Endothelial cell of umbilical vein (primary cell): ENCODE measurements at regions not wholly inside any gene's neighbourhood (a gene's known extent, or its start where the extent isn't known, plus 50 kb on each side); places are given as distances from the start of the nearest gene placed in this dataset.

Source experiments
- BruUV-seq: library from RNA; stranded (reverse); fragments of 400-500 nt; replicated peaks from 2 replicates; lab custom pipeline; 2021; lab: Mats Ljungman, UMichigan
- CTCF ChIA-PET: fragments of 300-600, 350-600 bp; sonication (Branson Sonifier 250); formaldehyde crosslinking; loops from one replicate; lab custom pipeline; 2021; ENCODE audit warnings: antibody characterized with exemption, inconsistent platforms; lab: Charles Lee
- POLR2A ChIA-PET: fragments of 300-600, 350-600 bp; sonication (Branson Sonifier 250); formaldehyde crosslinking; loops from one replicate; lab custom pipeline; 2021; ENCODE audit warnings: antibody characterized with exemption, inconsistent platforms; lab: Charles Lee
- DNase-seq: peaks from one replicate; pipeline ENCODE4 v3.0.0-alpha.2; 2011; ENCODE audit warnings: low read depth, low spot score
- FAIRE-seq: peaks from 2 replicates; lab custom pipeline; 2011; peaks lifted over from hg19 to GRCh38; lab: Jason Lieb, UNC
- H2AFZ ChIP-seq: 2 replicates; pipeline ENCODE4 v1.6.0; 2012; ENCODE audit warnings: low read depth, low read length, control low read depth, inconsistent platforms
- H3K27ac ChIP-seq: 2 replicates; pipeline ENCODE4 v1.5.1; 2011; ENCODE audit warnings: low read depth, mild to moderate bottlenecking, control low read depth, low read length, moderate library complexity; ENCODE audit not compliant: insufficient read depth
- H3K27me3 ChIP-seq, 2 experiments: 2 replicates each; pipeline versions ENCODE4 v1.6.0 to v1.6.1; 2011; ENCODE audit warnings: low read length in 2 of 2, mixed read lengths in 1 of 2; ENCODE audit not compliant: control insufficient read depth in 2 of 2, insufficient read depth in 2 of 2
- H3K36me3 ChIP-seq, 2 experiments: 2 replicates in 1 of 2; 3 replicates in 1 of 2; pipeline ENCODE4 v1.5.1; 2011; ENCODE audit warnings: low read length in 2 of 2, mild to moderate bottlenecking in 1 of 2, moderate library complexity in 1 of 2; ENCODE audit not compliant: control insufficient read depth in 2 of 2, insufficient read depth in 2 of 2; ENCODE audit errors: extremely low read depth in 1 of 2
- H3K4me1 ChIP-seq: 3 replicates; pipeline ENCODE4 v1.5.1; 2011; ENCODE audit warnings: mild to moderate bottlenecking, low read length; ENCODE audit not compliant: control insufficient read depth, insufficient read depth; ENCODE audit errors: extremely low read depth
- H3K4me2 ChIP-seq: 2 replicates; pipeline ENCODE4 v1.6.1; 2011; ENCODE audit warnings: low read length, control low read depth, mixed read lengths; ENCODE audit not compliant: insufficient read depth
- H3K4me3 ChIP-seq, 3 experiments: fragments of 200-600 bp in 1 of 3; sonication (generic), shearing (Covaris generic) in 1 of 3; replicated peaks in 1 of 3; 2 replicates each; pipeline ENCODE4 v1.5.1; 2011 to 2016; ENCODE audit warnings: control low read depth in 3 of 3, low read length in 3 of 3, mild to moderate bottlenecking in 2 of 3, inconsistent platforms in 1 of 3, low read depth in 1 of 3, moderate library complexity in 1 of 3; ENCODE audit not compliant: insufficient read depth in 1 of 3
- H3K79me2 ChIP-seq: 2 replicates; pipeline ENCODE4 v1.6.0; 2012; ENCODE audit warnings: low read length, inconsistent platforms; ENCODE audit not compliant: control insufficient read depth, insufficient read depth
- H3K9ac ChIP-seq: replicated peaks from 2 replicates; pipeline ENCODE3; 2011; ENCODE audit warnings: low read length, control low read depth; ENCODE audit not compliant: insufficient read depth; ENCODE audit errors: extremely low read depth
- H3K9me1 ChIP-seq: replicated peaks from 3 replicates; pipeline ENCODE4 v1.6.0; 2011; ENCODE audit warnings: mild to moderate bottlenecking, low read length; ENCODE audit not compliant: control insufficient read depth, insufficient read depth; ENCODE audit errors: extremely low read depth
- H3K9me3 ChIP-seq: replicated peaks from 2 replicates; pipeline ENCODE4 v1.5.1; 2012; ENCODE audit warnings: low read length, inconsistent platforms; ENCODE audit not compliant: control insufficient read depth, insufficient read depth
- H4K20me1 ChIP-seq: replicated peaks from 2 replicates; pipeline ENCODE3; 2011; ENCODE audit warnings: mild to moderate bottlenecking, low read length; ENCODE audit not compliant: control insufficient read depth, insufficient read depth; ENCODE audit errors: extremely low read depth
- CTCF ChIP-seq, 2 donors: IDR thresholded peaks; 1 replicate in 1 of 2; 2 replicates in 1 of 2; pipeline ENCODE4 v1.5.1; 2011; ENCODE audit warnings: low read length in 2 of 2, mild to moderate bottlenecking in 2 of 2, moderate library complexity in 2 of 2, control low read depth in 1 of 2, inconsistent platforms in 1 of 2, low read depth in 1 of 2; ENCODE audit not compliant: insufficient read depth in 1 of 2; ENCODE audit errors: extremely low read depth in 1 of 2
- EZH2 ChIP-seq: IDR thresholded peaks from 2 replicates; pipeline ENCODE4 v1.6.1; 2012; ENCODE audit warnings: borderline replicate concordance, low read depth, mild to moderate bottlenecking, moderate library complexity, low read length, inconsistent platforms; ENCODE audit not compliant: severe bottlenecking
- FOS ChIP-seq: IDR thresholded peaks from 2 replicates; pipeline ENCODE4 v1.6.1; 2011; ENCODE audit warnings: mild to moderate bottlenecking, low read length, moderate library complexity, borderline replicate concordance; ENCODE audit not compliant: insufficient read depth
- GATA2 ChIP-seq: IDR thresholded peaks from 2 replicates; pipeline ENCODE4 v1.7.0; 2011; ENCODE audit warnings: low read depth, mild to moderate bottlenecking, moderate library complexity, mixed read lengths, low read length; ENCODE audit not compliant: insufficient read length, insufficient read depth
- JUN ChIP-seq: IDR thresholded peaks from 2 replicates; pipeline ENCODE4 v1.6.1; 2011; ENCODE audit warnings: borderline replicate concordance, low read depth; ENCODE audit not compliant: insufficient read length, insufficient read depth
- MAX ChIP-seq: IDR thresholded peaks from 2 replicates; pipeline ENCODE4 v1.6.1; 2011; ENCODE audit not compliant: insufficient read depth, insufficient read length
- MYC ChIP-seq: IDR thresholded peaks from one replicate; pipeline ENCODE4 v1.6.1; 2011; ENCODE audit warnings: mild to moderate bottlenecking, low read depth, low read length
- POLR2A ChIP-seq: IDR thresholded peaks from 2 replicates; pipeline ENCODE4 v1.6.1; 2012; ENCODE audit warnings: low read depth, mild to moderate bottlenecking, control low read depth, low read length
- POLR2AphosphoS5 ChIP-seq: IDR thresholded peaks from 2 replicates; pipeline ENCODE4 v1.6.1; 2012; ENCODE audit warnings: low read depth, mild to moderate bottlenecking, control low read depth, low read length, moderate library complexity; ENCODE audit not compliant: insufficient read depth
- dilution Hi-C: fragments of 300-500 bp; cut with MboI; formaldehyde crosslinking; loops from one replicate; pipeline ENCODE4 v1.15.0; 2019; ENCODE audit warnings: low sequenced_read_pairs; ENCODE audit not compliant: extremely low pct_ligation_motif_present
- intact Hi-C: fragments of 100-400 bp; cut with micrococcal nuclease; formaldehyde crosslinking; loops from one replicate; pipeline ENCODE4 v1.10.0; 2022

GRCh38 chr6:74749211-74750147, 456.4 kb downstream of the COL12A1 start:
- DNase-seq = peak; percentile 58
- intact Hi-C loops (no loop called here), dilution Hi-C loops (no loop called here)
- Histone ChIP-seq H3K4me2 (no peak overlapping the region), H3K9ac (no peak overlapping the region), H3K27me3 (no peaks in the 10 kb centered on the region), H3K9me1 (no peaks in the 10 kb centered on the region), H2AFZ (peak overlapping the region; percentile 11), H3K27ac (no peak overlapping the region), H3K4me3 (no peak overlapping the region), H4K20me1 (no peaks in the 10 kb centered on the region), H3K4me1 (peaks cover 8% of the 10 kb centered on the region), H3K9me3 (no peaks in the 10 kb centered on the region), H3K36me3 (no peaks in the 10 kb centered on the region), H3K79me2 (no peaks in the 10 kb centered on the region)
- CTCF ChIA-PET = interaction anchor here (1.4 to 1.5 kb wide), 2 partner anchors 28 to 459 kb away, joined by 3 to 6 read pairs; no protein-coding TSS in a partner anchor
- POLR2A ChIA-PET = no interaction called here
- BruUV-seq = no TSS peak
- TF ChIP-seq GATA2 = peak; percentile 63
- TF ChIP-seq POLR2AphosphoS5 = no peak
- peak; percentile 7 for TF ChIP-seq FOS
- FAIRE-seq = peak; percentile 69

GRCh38 chr6:74745670-74746069, 460.2 kb downstream of the COL12A1 start:
- H3K4me1 ChIP-seq = peaks cover 8% of the 10 kb centered on the region
- POLR2A ChIA-PET = no interaction called here
- DNase-seq (no peak), FAIRE-seq (no peak)
- dilution Hi-C loops (no loop called here), intact Hi-C loops (no loop called here)
- H4K20me1 ChIP-seq = no peaks in the 10 kb centered on the region
- H3K9ac ChIP-seq = no peak overlapping the region
- CTCF ChIA-PET = interaction anchor here (1.3 kb wide), 1 partner anchor 9 kb away, joined by 3 read pairs; no protein-coding TSS in a partner anchor
- H3K27me3 ChIP-seq = no peaks in the 10 kb centered on the region
- no peaks in the 10 kb centered on the region for H3K79me2 ChIP-seq
- TF ChIP-seq JUN (no peak), CTCF (IDR thresholded peaks at IDR 0.05; ENCODE audit: extremely low read depth in 1 of 2, insufficient read depth in 1 of 2, low read depth in 1 of 2, low read length in 2 of 2) (no peak), POLR2A (no peak), EZH2 (no peak), POLR2AphosphoS5 (no peak), MAX (no peak), GATA2 (no peak), MYC (no peak), FOS (no peak)
- H3K27ac ChIP-seq = no peak overlapping the region
- H3K4me3 ChIP-seq = no peak overlapping the region
- BruUV-seq = no TSS peak
- no peaks in the 10 kb centered on the region for H3K9me1 ChIP-seq
- H3K36me3 ChIP-seq = no peaks in the 10 kb centered on the region
- no peak overlapping the region for H3K4me2 ChIP-seq
- no peak overlapping the region for H2AFZ ChIP-seq
- no peaks in the 10 kb centered on the region for H3K9me3 ChIP-seq
